Right ventricle myocardium inferior (tissue), 1 donor: ENCODE measurements at regions not wholly inside any gene's neighbourhood (a gene's known extent, or its start where the extent isn't known, plus 50 kb on each side); places are given as distances from the start of the nearest gene placed in this dataset.

Source experiments
- ATAC-seq: fragments of 200-7000 bp; cut with Tn5 transposase; one replicate; pipeline ENCODE4 v1.9.1; 2020; ENCODE audit warnings: mild to moderate bottlenecking, moderate library complexity
- DNase-seq: peaks from one replicate; pipeline ENCODE4 v3.0.0; 2021; ENCODE audit errors: missing footprints
- intact Hi-C: fragments of 100-400 bp; cut with DNase I; formaldehyde crosslinking; loops from one replicate; pipeline ENCODE4 v1.11.0; 2022
- donor health status: DM: no; HTN: yes; CAD: no; lungs with severe emphysema.

GRCh38 chr7:27399791-27400567 is 157.4 kb downstream of the EVX1 start:
- ATAC-seq: no peak

GRCh38 chr7:27405780-27406179 is 163.2 kb downstream of the EVX1 start:
- intact Hi-C loops: no loop called here
- DNase-seq (no peak), ATAC-seq (no peak)

More at GRCh38 chr7:27399791-27400567, 157.4 kb downstream of the EVX1 start:
- intact Hi-C loops: no loop called here
- no peak for DNase-seq

DNA sequence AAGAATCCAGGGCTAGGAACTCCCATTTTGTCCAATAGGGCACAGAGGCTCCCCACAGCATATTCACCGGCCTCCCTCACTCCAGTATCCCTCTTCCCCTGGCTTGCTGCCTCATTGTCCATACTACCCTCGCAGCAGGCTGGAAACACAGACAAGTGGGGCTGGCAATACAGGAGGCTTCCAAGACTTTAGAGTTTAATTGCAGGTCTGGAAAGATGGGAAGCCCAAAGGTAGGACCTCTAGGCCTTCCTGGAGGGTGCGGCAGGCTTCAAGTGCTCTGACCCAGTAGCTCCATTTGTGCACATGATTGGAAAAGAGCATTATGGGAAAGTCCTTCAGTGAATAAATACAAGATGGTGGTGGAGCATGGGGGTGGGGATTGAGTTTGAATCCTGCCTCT is 166.7 kb downstream of the EVX1 start:
- intact Hi-C loops: no loop called here
- ATAC-seq (no peak), DNase-seq (no peak)

DNA sequence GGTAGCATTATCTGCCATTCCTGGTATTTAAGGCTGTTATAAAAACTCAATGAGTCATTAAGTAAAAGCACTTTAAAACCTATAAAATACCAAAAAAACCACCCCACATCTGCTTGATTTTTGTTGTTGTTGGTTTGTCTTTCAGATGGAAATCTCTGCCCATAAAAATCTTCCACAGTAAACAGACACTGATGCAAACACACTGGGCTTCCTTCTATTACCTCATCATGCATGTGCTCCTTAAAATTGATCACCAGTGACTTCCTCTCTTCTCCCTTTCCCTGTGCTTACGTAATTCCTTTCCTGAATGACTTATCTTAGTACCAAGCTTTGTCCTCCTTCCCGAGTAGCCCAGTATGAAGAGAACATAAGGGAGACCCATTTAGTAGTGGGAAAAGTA is 167.2 kb downstream of the EVX1 start:
- DNase-seq (no peak), ATAC-seq (no peak)
- intact Hi-C loops: no loop called here

DNA sequence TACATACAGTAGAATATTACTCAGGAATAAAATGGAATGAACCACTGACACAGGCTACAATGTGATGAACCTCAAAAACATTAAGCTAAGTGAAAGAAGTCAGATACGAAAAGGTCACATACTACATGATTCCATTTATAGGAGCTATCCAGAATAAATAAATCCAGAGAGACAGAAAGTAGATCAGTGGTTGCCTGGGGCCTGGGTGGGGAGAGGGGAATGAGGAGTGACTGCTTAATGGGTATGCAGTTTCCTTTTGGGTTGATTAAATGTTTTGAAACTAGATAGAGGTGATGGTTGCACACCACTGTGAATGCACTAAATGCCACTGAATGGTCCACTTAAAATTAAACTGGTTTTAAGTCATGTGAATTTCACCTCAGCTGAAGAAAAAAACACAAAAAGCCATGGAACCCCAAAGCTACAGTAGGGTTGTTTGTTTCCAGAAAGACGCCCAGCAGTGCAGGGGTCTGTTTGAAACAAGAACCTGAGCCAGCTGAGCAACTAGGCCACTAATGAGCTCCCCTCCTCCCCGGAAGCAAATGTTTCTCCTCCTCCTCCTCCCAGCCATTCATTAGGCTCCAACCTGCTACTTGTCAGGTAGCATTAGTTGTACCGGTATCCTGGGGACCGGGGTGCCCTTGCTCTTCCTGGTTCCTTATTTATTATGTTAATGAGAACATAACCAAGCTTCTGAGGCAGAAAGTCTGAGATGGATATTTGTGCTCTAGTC is 168.4 kb downstream of the EVX1 start:
- DNase-seq (no peak), ATAC-seq (no peak)
- intact Hi-C loops: no loop called here

GRCh38 chr7:27412164-27412563 is 169.6 kb downstream of the EVX1 start:
- intact Hi-C loops: no loop called here
- DNase-seq: no peak
- ATAC-seq: no peak

- intact Hi-C loops: no loop called here
Observed at GRCh38 chr7:27418541-27418940, 175.9 kb downstream of the EVX1 start.

DNA sequence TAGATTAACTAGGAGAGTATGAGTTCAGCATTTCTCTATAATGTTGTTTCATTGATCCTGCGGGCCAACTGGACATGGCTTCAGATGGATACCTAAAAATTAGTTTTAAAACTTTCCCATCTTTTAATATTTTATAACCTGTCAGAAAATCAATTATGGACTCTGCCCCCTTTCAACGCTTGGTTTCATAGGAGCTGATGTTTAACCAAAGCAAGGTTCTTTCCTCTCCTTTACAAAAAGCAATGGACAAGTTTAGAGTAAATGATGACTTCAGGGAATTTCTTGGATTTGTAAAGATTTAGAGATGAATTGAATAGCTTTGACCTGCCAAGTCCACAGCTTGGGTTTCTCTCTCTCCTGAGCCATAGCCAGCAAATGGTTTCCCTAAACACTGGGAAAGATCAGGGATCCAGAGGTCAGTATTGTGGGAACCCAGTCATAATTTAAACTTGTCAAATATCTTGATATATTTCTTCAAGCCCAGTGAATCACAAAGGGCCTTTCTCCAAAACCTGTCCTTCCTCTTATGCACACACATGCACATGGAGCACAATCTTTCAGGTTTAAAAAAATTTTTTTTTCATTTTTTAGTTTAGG is 177.1 kb downstream of the EVX1 start:
- DNase-seq: no peak
- ATAC-seq: no peak
- intact Hi-C loops: no loop called here

More at GRCh38 chr7:27418541-27418940, 175.9 kb downstream of the EVX1 start:
- DNase-seq: no peak
- no peak for ATAC-seq

- intact Hi-C loops: no loop called here
- DNase-seq (no peak), ATAC-seq (no peak)
Observed at GRCh38 chr7:27420702-27421101, 178.1 kb downstream of the EVX1 start.

- DNase-seq: no peak
- no peak for ATAC-seq
- intact Hi-C loops: no loop called here
Observed at GRCh38 chr7:27423290-27423689, 180.7 kb downstream of the EVX1 start.

DNA sequence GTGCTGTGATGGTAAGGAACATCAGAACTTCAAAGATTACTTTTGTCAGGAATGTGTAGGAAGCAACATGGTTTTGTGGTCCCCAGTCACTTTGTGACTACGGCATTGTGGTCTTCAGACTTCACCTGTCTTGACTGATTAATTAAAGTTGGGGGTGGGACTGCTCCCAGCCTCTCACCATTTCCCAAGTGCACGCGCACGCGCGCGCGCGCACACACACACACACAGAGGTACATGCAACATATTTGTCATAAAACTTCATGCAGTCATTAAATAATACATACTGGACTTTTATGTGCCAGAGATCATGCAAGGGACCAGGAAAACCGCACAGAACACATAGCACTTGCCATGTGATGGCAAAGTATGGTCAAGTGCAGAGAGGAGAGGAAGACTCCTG is 181.2 kb downstream of the EVX1 start:
- no peak for DNase-seq
- intact Hi-C loops: no loop called here
- no peak for ATAC-seq

GRCh38 chr7:27424231-27424630 is 181.6 kb downstream of the EVX1 start:
- no peak for DNase-seq
- ATAC-seq: no peak
- intact Hi-C loops: no loop called here

DNA sequence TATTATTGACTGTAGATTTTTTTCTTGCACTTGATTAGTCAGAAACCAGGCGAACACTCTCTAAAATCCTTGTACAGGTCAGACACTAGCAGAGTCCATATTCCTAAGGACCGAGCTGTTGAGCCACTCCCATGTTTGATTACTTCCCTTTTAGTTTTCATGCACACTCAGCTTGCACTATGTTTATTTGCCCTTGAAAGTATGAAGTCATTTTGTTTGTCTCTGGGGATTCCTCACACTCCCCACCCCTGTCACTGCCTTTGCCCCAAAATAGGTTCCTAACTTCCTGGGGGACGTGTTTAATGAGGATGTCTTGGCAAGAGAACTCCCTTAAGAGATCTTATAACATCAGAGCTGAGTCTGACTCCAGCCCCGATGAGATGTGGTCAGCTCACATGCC is 182.1 kb downstream of the EVX1 start:
- no peak for DNase-seq

GRCh38 chr7:27427416-27427815 is 184.8 kb downstream of the EVX1 start:
- ATAC-seq (no peak), DNase-seq (no peak)
- intact Hi-C loops: no loop called here

More for the DNA sequence above, 182.1 kb downstream of the EVX1 start:
- no peak for ATAC-seq
- intact Hi-C loops: no loop called here

- intact Hi-C loops: no loop called here
- DNase-seq: no peak
- no peak for ATAC-seq
Observed at GRCh38 chr7:27430105-27430504, 187.5 kb downstream of the EVX1 start.

DNA sequence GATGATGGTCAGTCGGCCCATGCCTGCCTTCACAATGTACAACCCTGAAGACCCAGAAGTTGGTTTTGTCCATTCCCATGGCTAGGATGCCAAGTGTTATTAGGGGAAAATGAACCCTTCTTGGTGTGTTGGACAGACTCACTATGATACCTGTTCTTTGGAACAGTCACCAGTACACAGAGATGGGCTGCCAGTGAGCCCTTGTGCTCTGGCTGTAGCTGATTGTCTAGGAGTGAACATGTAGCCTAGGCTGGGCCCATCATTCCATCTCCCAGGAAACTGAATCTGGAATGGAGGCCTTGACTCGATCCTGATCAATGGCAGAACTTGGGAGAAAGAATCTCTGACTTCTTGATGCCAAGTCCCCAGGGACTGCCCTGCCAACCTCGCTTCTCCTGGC is 188.9 kb downstream of the EVX1 start:
- DNase-seq (no peak), ATAC-seq (no peak)
- intact Hi-C loops: no loop called here

DNA sequence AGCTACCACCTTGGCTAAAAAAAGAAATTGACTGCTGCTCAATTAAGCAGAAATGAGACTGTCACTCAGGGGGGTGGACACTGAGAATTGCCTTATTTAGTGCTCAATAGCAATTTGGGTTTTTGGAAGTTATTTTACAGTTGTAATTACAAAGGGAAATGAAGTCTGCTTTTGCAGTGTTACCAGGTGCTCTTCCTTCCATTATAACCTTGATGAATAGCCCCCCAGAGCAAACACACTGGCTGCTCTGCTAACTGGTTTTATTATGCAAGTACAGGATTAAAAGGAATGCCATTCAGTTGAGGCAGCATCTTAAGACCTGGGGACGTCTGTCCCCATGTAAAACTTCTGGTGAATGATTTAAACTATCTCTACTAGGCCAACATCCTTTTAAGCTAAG is 191.0 kb downstream of the EVX1 start:
- intact Hi-C loops: no loop called here
- DNase-seq: no peak
- no peak for ATAC-seq

GRCh38 chr7:27434756-27435400 is 192.3 kb downstream of the EVX1 start:
- intact Hi-C loops: no loop called here
- ATAC-seq (no peak), DNase-seq (no peak)

GRCh38 chr7:27435461-27435860 is 192.9 kb downstream of the EVX1 start:
- intact Hi-C loops: no loop called here
- DNase-seq (no peak), ATAC-seq (no peak)
